MM.1S (cell line): ENCODE measurements at regions not wholly inside any gene's neighbourhood (a gene's known extent, or its start where the extent isn't known, plus 50 kb on each side); places are given as distances from the start of the nearest gene placed in this dataset.

Source experiments
- DNase-seq: peaks from one replicate; pipeline ENCODE4 v3.0.0-alpha.2; 2015
- H2AFZ ChIP-seq: fragments of 300-600 bp; sonication (generic); 2 replicates; pipeline ENCODE4 v1.6.0; 2016; ENCODE audit warnings: antibody characterized with exemption, low read length
- H3F3A ChIP-seq: fragments of 300-600 bp; sonication (generic); 2 replicates; pipeline ENCODE4 v1.6.1; 2016; ENCODE audit warnings: mild to moderate bottlenecking, antibody characterized with exemption, low read length, moderate library complexity, mixed read lengths; ENCODE audit not compliant: insufficient read depth
- H3K27ac ChIP-seq: fragments of 300-600 bp; sonication (generic); 2 replicates; pipeline ENCODE4 v1.5.1; 2016; ENCODE audit warnings: mild to moderate bottlenecking, low read length
- H3K27me3 ChIP-seq: fragments of 300-600 bp; sonication (generic); replicated peaks from 2 replicates; pipeline ENCODE4 v1.6.0; 2016; ENCODE audit warnings: low read length; ENCODE audit not compliant: insufficient read depth
- H3K36me3 ChIP-seq: fragments of 300-600 bp; sonication (generic); replicated peaks from 2 replicates; pipeline ENCODE4 v1.6.1; 2016; ENCODE audit warnings: mild to moderate bottlenecking, low read length, mixed read lengths; ENCODE audit not compliant: insufficient read depth
- H3K4me1 ChIP-seq: fragments of 300-600 bp; sonication (generic); 2 replicates; pipeline ENCODE4 v1.6.1; 2016; ENCODE audit warnings: low read length, mixed read lengths
- H3K4me2 ChIP-seq: fragments of 300-600 bp; sonication (generic); 2 replicates; pipeline ENCODE4 v1.6.0; 2016; ENCODE audit warnings: low read depth, low read length
- H3K4me3 ChIP-seq: fragments of 300-600 bp; sonication (generic); 2 replicates; pipeline ENCODE4 v1.5.1; 2016; ENCODE audit warnings: low read length, mixed read lengths
- H3K79me2 ChIP-seq: fragments of 300-600 bp; sonication (generic); 2 replicates; pipeline ENCODE4 v1.6.1; 2016; ENCODE audit warnings: mixed run types, low read length, mixed read lengths
- H3K9ac ChIP-seq: fragments of 300-600 bp; sonication (generic); 2 replicates; pipeline ENCODE4 v1.6.1; 2016; ENCODE audit warnings: low read length, mixed read lengths
- H3K9me2 ChIP-seq: fragments of 300-600 bp; sonication (generic); replicated peaks from 2 replicates; pipeline ENCODE4 v1.6.1; 2016; ENCODE audit warnings: mild to moderate bottlenecking, low read length, mixed read lengths; ENCODE audit not compliant: insufficient read depth
- H3K9me3 ChIP-seq: fragments of 300-600 bp; sonication (generic); replicated peaks from 2 replicates; pipeline ENCODE4 v1.6.1; 2016; ENCODE audit warnings: mild to moderate bottlenecking, low read length, mixed read lengths; ENCODE audit not compliant: insufficient read depth
- H4K20me1 ChIP-seq: fragments of 300-600 bp; sonication (generic); 2 replicates; pipeline ENCODE4 v1.6.1; 2016; ENCODE audit warnings: mild to moderate bottlenecking, low read length, moderate library complexity, mixed read lengths; ENCODE audit not compliant: insufficient read depth
- EZH2 ChIP-seq: fragments of 300-600 bp; sonication (generic); optimal IDR thresholded peaks from 2 replicates; pipeline ENCODE3; 2017; ENCODE audit warnings: low read depth, mild to moderate bottlenecking, antibody characterized with exemption, low read length, mixed read lengths
- EZH2phosphoT487 ChIP-seq: fragments of 300-600 bp; sonication (generic); IDR thresholded peaks from 2 replicates; pipeline ENCODE4 v1.6.1; 2018; ENCODE audit warnings: antibody characterized with exemption, low read length
- TF ChIP-seq, protein P1 (sequence below): fragments of 300-600 bp; sonication (generic); IDR thresholded peaks from 2 replicates; pipeline ENCODE4 v1.5.1; 2016; ENCODE audit warnings: antibody characterized with exemption, low read length, mixed read lengths

- no peaks in the 10 kb centered on the region for H3K9me2 ChIP-seq
- TF ChIP-seq EZH2phosphoT487 = no peak
- TF ChIP-seq, protein P1, sequence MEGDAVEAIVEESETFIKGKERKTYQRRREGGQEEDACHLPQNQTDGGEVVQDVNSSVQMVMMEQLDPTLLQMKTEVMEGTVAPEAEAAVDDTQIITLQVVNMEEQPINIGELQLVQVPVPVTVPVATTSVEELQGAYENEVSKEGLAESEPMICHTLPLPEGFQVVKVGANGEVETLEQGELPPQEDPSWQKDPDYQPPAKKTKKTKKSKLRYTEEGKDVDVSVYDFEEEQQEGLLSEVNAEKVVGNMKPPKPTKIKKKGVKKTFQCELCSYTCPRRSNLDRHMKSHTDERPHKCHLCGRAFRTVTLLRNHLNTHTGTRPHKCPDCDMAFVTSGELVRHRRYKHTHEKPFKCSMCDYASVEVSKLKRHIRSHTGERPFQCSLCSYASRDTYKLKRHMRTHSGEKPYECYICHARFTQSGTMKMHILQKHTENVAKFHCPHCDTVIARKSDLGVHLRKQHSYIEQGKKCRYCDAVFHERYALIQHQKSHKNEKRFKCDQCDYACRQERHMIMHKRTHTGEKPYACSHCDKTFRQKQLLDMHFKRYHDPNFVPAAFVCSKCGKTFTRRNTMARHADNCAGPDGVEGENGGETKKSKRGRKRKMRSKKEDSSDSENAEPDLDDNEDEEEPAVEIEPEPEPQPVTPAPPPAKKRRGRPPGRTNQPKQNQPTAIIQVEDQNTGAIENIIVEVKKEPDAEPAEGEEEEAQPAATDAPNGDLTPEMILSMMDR = no peak
- no peak for TF ChIP-seq EZH2
- H3K79me2 ChIP-seq = no peaks in the 10 kb centered on the region
These were observed 506.2 kb upstream of the RGS6 start for GRCh38 chr14:71426001-71426400.

GRCh38 chr14:71429902-71430301 is 502.3 kb upstream of the RGS6 start:
- TF ChIP-seq, protein P1 = no peak
- TF ChIP-seq EZH2phosphoT487 (no peak), EZH2 (no peak)
- H3K4me1 ChIP-seq = no peaks in the 10 kb centered on the region
- H3K9me3 ChIP-seq = no peaks in the 10 kb centered on the region
- no peak overlapping the region for H2AFZ ChIP-seq
- H3K9ac ChIP-seq = no peak overlapping the region
- H3K4me3 ChIP-seq = no peak overlapping the region
- H3K27me3 ChIP-seq = no peaks in the 10 kb centered on the region
- no peak overlapping the region for H3K27ac ChIP-seq
- no peak overlapping the region for H3K4me2 ChIP-seq
- no peaks in the 10 kb centered on the region for H3K36me3 ChIP-seq
- no peaks in the 10 kb centered on the region for H3F3A ChIP-seq
- H4K20me1 ChIP-seq = no peaks in the 10 kb centered on the region
- H3K79me2 ChIP-seq = no peaks in the 10 kb centered on the region
- H3K9me2 ChIP-seq = no peaks in the 10 kb centered on the region
- no peak for DNase-seq

More at GRCh38 chr14:71426001-71426400, 506.2 kb upstream of the RGS6 start:
- H4K20me1 ChIP-seq = no peaks in the 10 kb centered on the region
- H3K27ac ChIP-seq = no peak overlapping the region
- H2AFZ ChIP-seq = no peak overlapping the region
- H3K27me3 ChIP-seq = no peaks in the 10 kb centered on the region
- no peaks in the 10 kb centered on the region for H3K4me1 ChIP-seq
- H3K9ac ChIP-seq = no peak overlapping the region
- no peaks in the 10 kb centered on the region for H3F3A ChIP-seq
- no peaks in the 10 kb centered on the region for H3K9me3 ChIP-seq
- H3K4me2 ChIP-seq = no peak overlapping the region
- H3K36me3 ChIP-seq = no peaks in the 10 kb centered on the region
- DNase-seq = no peak
- no peak overlapping the region for H3K4me3 ChIP-seq

DNA sequence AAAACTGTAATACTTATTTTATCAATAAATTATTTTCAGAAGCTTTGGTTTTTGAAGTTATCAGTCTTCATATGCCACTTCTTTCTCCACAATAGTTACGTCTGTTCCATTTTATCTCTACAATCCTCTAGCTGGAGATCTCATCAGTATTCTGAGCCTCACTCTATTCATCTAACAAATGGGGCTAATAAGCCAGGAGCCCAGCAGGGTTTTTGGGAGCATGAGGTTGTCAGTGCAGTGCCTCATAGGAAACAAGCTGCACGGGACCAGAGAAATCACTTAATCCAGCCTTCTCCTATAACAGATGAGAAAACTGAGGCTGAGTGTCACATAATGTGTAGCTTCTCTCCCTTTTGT is 501.9 kb upstream of the RGS6 start:
- no peaks in the 10 kb centered on the region for H4K20me1 ChIP-seq
- no peak overlapping the region for H3K27ac ChIP-seq
- no peaks in the 10 kb centered on the region for H3K27me3 ChIP-seq
- no peak for DNase-seq
- H3K4me2 ChIP-seq = no peak overlapping the region
- H3K36me3 ChIP-seq = no peaks in the 10 kb centered on the region
- no peak overlapping the region for H3K4me3 ChIP-seq
- no peak for TF ChIP-seq EZH2phosphoT487
- TF ChIP-seq EZH2 = no peak
- TF ChIP-seq, protein P1 = no peak
- no peaks in the 10 kb centered on the region for H3K9me2 ChIP-seq
- H3K4me1 ChIP-seq = no peaks in the 10 kb centered on the region
- no peaks in the 10 kb centered on the region for H3F3A ChIP-seq
- no peak overlapping the region for H2AFZ ChIP-seq
- no peaks in the 10 kb centered on the region for H3K79me2 ChIP-seq
- no peaks in the 10 kb centered on the region for H3K9me3 ChIP-seq
- no peak overlapping the region for H3K9ac ChIP-seq
